NCI-H2227 (cell line): ENCODE measurements at regions not wholly inside any gene's neighbourhood (a gene's known extent, or its start where the extent isn't known, plus 50 kb on each side); places are given as distances from the start of the nearest gene placed in this dataset.

Source experiments
- DNase-seq: peaks from one replicate; lab custom pipeline; 2025; ENCODE audit not compliant: unreplicated experiment; lab: John Stamatoyannopoulos, UW

GRCh38 chr17:73782641-73783381, 138.6 kb upstream of the SDK2 start:
- no peak for DNase-seq

- no peak for DNase-seq
These were observed 139.1 kb upstream of the SDK2 start for GRCh38 chr17:73783382-73783766.

- peak; percentile 53 for DNase-seq
These were observed 139.8 kb upstream of the SDK2 start for GRCh38 chr17:73783945-73784603.

GRCh38 chr17:73785496-73785895, 141.3 kb upstream of the SDK2 start:
- peak; percentile 35 for DNase-seq

- peak; percentile 68 for DNase-seq
These were observed 141.9 kb upstream of the SDK2 start for GRCh38 chr17:73785958-73786743.

- peak; percentile 58 for DNase-seq
These were observed 143.1 kb upstream of the SDK2 start for GRCh38 chr17:73787076-73788059.

GRCh38 chr17:73788111-73788510, 143.9 kb upstream of the SDK2 start:
- DNase-seq, result peak; percentile 50

GRCh38 chr17:73791121-73791520, 146.9 kb upstream of the SDK2 start:
- DNase-seq, result no peak

- no peak for DNase-seq
These were observed 147.4 kb upstream of the SDK2 start for GRCh38 chr17:73791631-73792030.

GRCh38 chr17:73792994-73793393, 148.7 kb upstream of the SDK2 start:
- DNase-seq, result no peak

- no peak for DNase-seq
These were observed 150.1 kb upstream of the SDK2 start for GRCh38 chr17:73794336-73794735.

- no peak for DNase-seq
These were observed 151.5 kb upstream of the SDK2 start for GRCh38 chr17:73795730-73796129.

- DNase-seq, result no peak
These were observed 153.4 kb upstream of the SDK2 start for GRCh38 chr17:73797594-73798110.

- DNase-seq, result peak; percentile 39
These were observed 154.0 kb upstream of the SDK2 start for GRCh38 chr17:73798111-73798748.

GRCh38 chr17:73799096-73799495, 154.9 kb upstream of the SDK2 start:
- DNase-seq, result no peak

GRCh38 chr17:73799781-73800627, 155.8 kb upstream of the SDK2 start:
- peak; percentile 25 for DNase-seq

- DNase-seq, result peak; percentile 67
These were observed 156.6 kb upstream of the SDK2 start for GRCh38 chr17:73800893-73801292.

- DNase-seq, result no peak
These were observed 157.3 kb upstream of the SDK2 start for GRCh38 chr17:73801455-73802100.

- no peak for DNase-seq
These were observed 158.1 kb upstream of the SDK2 start for GRCh38 chr17:73802314-73802713.
